ENCODE measurements at regions not wholly inside any gene's neighbourhood (a gene's known extent, or its start where the extent isn't known, plus 50 kb on each side); places are given as distances from the start of the nearest gene placed in this dataset.

DNA sequence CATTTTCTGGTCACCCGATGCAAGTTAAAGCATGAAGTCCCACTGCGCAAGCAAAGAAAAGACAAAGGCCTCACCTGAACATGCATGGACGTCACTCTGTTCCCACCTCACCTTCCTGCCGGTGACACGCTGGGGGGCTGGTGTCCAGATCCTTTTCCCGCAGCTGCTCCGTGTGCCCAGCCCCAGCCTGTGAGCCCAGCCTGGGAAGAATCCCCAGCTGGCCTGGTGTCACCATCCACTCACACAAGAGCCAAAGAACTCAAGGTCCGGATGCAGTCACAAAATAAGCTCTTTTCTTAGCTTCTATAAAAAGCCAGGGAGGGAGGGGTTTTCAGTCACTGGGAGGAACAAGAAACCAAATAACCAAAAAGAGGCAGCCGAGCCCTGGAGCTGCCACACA, 249.9 kb downstream of the COL4A1 start:
- intact Hi-C loops (cut with micrococcal nuclease; ENCODE audit: unreplicated experiment) (no loop called here), in situ Hi-C loops (cut with HindIII; ENCODE audit: low pct_unique_long_range_greater_than_20kb, low sequenced_read_pairs) (no loop called here)
- BruUV-seq (replicated peaks): no TSS peak
- ChIA-PET CTCF (no interaction called here), POLR2A (no interaction called here)
- Histone ChIP-seq H3K27ac (ENCODE audit: low read length) (no peak overlapping the region), H3K4me1 (ENCODE audit: control insufficient read depth, insufficient read depth, low read length) (no peaks in the 10 kb centered on the region), H3K36me3 (ENCODE audit: control insufficient read depth, insufficient read depth, low read length) (no peaks in the 10 kb centered on the region), H3K27me3 (ENCODE audit: control insufficient read depth, insufficient read depth, low read length) (no peaks in the 10 kb centered on the region), H3K4me3 (ENCODE audit: low read depth in 2 of 2, low read length in 2 of 2) (no peak overlapping the region), H3K9me3 (ENCODE audit: control insufficient read depth, insufficient read depth, low read depth, low read length) (no peaks in the 10 kb centered on the region)
- TF ChIP-seq SIN3A (IDR thresholded peaks at IDR 0.05; ENCODE audit: borderline replicate concordance, insufficient read depth, low read depth, low read length) (no peak), TCF7L2 (IDR thresholded peaks at IDR 0.05; ENCODE audit: low read depth, low read length) (no peak), POLR2AphosphoS5 (IDR thresholded peaks at IDR 0.05; ENCODE audit: low read depth, low read length) (no peak)
- TF ChIP-seq, protein P1, sequence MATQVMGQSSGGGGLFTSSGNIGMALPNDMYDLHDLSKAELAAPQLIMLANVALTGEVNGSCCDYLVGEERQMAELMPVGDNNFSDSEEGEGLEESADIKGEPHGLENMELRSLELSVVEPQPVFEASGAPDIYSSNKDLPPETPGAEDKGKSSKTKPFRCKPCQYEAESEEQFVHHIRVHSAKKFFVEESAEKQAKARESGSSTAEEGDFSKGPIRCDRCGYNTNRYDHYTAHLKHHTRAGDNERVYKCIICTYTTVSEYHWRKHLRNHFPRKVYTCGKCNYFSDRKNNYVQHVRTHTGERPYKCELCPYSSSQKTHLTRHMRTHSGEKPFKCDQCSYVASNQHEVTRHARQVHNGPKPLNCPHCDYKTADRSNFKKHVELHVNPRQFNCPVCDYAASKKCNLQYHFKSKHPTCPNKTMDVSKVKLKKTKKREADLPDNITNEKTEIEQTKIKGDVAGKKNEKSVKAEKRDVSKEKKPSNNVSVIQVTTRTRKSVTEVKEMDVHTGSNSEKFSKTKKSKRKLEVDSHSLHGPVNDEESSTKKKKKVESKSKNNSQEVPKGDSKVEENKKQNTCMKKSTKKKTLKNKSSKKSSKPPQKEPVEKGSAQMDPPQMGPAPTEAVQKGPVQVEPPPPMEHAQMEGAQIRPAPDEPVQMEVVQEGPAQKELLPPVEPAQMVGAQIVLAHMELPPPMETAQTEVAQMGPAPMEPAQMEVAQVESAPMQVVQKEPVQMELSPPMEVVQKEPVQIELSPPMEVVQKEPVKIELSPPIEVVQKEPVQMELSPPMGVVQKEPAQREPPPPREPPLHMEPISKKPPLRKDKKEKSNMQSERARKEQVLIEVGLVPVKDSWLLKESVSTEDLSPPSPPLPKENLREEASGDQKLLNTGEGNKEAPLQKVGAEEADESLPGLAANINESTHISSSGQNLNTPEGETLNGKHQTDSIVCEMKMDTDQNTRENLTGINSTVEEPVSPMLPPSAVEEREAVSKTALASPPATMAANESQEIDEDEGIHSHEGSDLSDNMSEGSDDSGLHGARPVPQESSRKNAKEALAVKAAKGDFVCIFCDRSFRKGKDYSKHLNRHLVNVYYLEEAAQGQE (IDR thresholded peaks at IDR 0.05; ENCODE audit: insufficient read depth in 1 of 2, low read depth in 2 of 2, low read length in 1 of 2): no peak
- TF ChIP-seq, protein P2, sequence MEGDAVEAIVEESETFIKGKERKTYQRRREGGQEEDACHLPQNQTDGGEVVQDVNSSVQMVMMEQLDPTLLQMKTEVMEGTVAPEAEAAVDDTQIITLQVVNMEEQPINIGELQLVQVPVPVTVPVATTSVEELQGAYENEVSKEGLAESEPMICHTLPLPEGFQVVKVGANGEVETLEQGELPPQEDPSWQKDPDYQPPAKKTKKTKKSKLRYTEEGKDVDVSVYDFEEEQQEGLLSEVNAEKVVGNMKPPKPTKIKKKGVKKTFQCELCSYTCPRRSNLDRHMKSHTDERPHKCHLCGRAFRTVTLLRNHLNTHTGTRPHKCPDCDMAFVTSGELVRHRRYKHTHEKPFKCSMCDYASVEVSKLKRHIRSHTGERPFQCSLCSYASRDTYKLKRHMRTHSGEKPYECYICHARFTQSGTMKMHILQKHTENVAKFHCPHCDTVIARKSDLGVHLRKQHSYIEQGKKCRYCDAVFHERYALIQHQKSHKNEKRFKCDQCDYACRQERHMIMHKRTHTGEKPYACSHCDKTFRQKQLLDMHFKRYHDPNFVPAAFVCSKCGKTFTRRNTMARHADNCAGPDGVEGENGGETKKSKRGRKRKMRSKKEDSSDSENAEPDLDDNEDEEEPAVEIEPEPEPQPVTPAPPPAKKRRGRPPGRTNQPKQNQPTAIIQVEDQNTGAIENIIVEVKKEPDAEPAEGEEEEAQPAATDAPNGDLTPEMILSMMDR (IDR thresholded peaks at IDR 0.05): no peak
- no peak for DNase-seq (ENCODE audit: low read depth, low spot score)
- no peak for ATAC-seq

DNA sequence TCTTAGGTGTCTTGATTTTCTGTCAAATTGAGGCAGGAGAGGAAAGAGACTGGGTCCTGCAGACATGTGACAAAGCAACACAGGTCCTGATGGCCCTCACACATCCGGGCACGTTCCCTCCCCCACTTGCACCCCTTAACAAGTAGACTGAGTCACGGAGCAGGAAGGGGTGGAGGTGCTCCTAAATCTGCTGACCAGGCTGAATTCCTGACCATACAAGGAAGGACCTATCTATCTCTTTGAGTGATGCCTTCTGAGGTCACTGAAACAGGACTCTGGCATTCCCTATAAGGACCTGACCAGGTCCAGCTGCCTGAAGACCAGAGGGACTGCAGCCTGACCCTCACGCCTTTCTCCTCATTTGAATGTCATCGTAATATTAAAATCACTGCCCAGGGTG, 250.3 kb downstream of the COL4A1 start:
- in situ Hi-C loops (cut with HindIII; ENCODE audit: low pct_unique_long_range_greater_than_20kb, low sequenced_read_pairs): no loop called here
- ATAC-seq (no peak), DNase-seq (ENCODE audit: low read depth, low spot score) (no peak)
- H3K9me3 ChIP-seq (ENCODE audit: control insufficient read depth, insufficient read depth, low read depth, low read length): no peaks in the 10 kb centered on the region
- no TSS peak for BruUV-seq (replicated peaks)
- intact Hi-C loops (cut with micrococcal nuclease; ENCODE audit: unreplicated experiment): no loop called here
- H3K36me3 ChIP-seq (ENCODE audit: control insufficient read depth, insufficient read depth, low read length): no peaks in the 10 kb centered on the region
- POLR2A ChIA-PET: no interaction called here
- H3K4me3 ChIP-seq (ENCODE audit: low read depth in 2 of 2, low read length in 2 of 2): no peak overlapping the region
- H3K27me3 ChIP-seq (ENCODE audit: control insufficient read depth, insufficient read depth, low read length): no peaks in the 10 kb centered on the region
- CTCF ChIA-PET: no interaction called here
- TF ChIP-seq POLR2AphosphoS5 (IDR thresholded peaks at IDR 0.05; ENCODE audit: low read depth, low read length) (no peak), TCF7L2 (IDR thresholded peaks at IDR 0.05; ENCODE audit: low read depth, low read length) (no peak), SIN3A (IDR thresholded peaks at IDR 0.05; ENCODE audit: borderline replicate concordance, insufficient read depth, low read depth, low read length) (no peak)
- TF ChIP-seq, protein P2 (IDR thresholded peaks at IDR 0.05): no peak
- TF ChIP-seq, protein P1 (IDR thresholded peaks at IDR 0.05; ENCODE audit: insufficient read depth in 1 of 2, low read depth in 2 of 2, low read length in 1 of 2): no peak
- no peak overlapping the region for H3K27ac ChIP-seq (ENCODE audit: low read length)
- no peaks in the 10 kb centered on the region for H3K4me1 ChIP-seq (ENCODE audit: control insufficient read depth, insufficient read depth, low read length)
